A549 (cell line): ENCODE measurements at regions not wholly inside any gene's neighbourhood (a gene's known extent, or its start where the extent isn't known, plus 50 kb on each side); places are given as distances from the start of the nearest gene placed in this dataset.

Experiments
- ATAC-seq, 2 experiments: fragments of 200-7000 bp in 1 of 2; fragments of >200 bp in 1 of 2; cut with Nextera tagmentation in 1 of 2; cut with Tn5 transposase in 1 of 2; 3 replicates each; pipeline versions ENCODE4 v1.8.0 to v1.9.1; 2018 to 2020; ENCODE audit warnings: mild to moderate bottlenecking in 1 of 2, moderate library complexity in 1 of 2
- CTCF ChIA-PET: fragments of 300-600 bp; sonication (Branson Sonifier 250); formaldehyde crosslinking; extraction: SDS; loops from one replicate; lab custom pipeline; 2021; ENCODE audit warnings: antibody characterized with exemption, inconsistent platforms; lab: Yijun Ruan, JAX
- POLR2A ChIA-PET: fragments of 350-600 bp; formaldehyde crosslinking; extraction: SDS; loops from one replicate; lab custom pipeline; 2021; ENCODE audit warnings: antibody characterized with exemption, inconsistent platforms; lab: Yijun Ruan, JAX
- DNase-seq, 2 experiments: peaks; one replicate each; pipeline versions ENCODE4 v3.0.0 to v3.0.0-alpha.2; 2011 to 2016; ENCODE audit warnings: low read depth in 1 of 2, low spot score in 1 of 2
- FAIRE-seq: peaks from 2 replicates; lab custom pipeline; 2011; peaks lifted over from hg19 to GRCh38; lab: Jason Lieb, UNC
- H3K27ac ChIP-seq, 2 experiments: fragments of >200 bp; sonication (Bioruptor Twin); formaldehyde crosslinking; 3 replicates each; pipeline ENCODE4 v1.5.1; 2016 to 2017
- H3K4me1 ChIP-seq: fragments of >200 bp; sonication (Bioruptor Twin); formaldehyde crosslinking; 3 replicates; pipeline ENCODE4 v1.6.1; 2016
- H3K4me2 ChIP-seq: fragments of >200 bp; sonication (Bioruptor Twin); formaldehyde crosslinking; 3 replicates; pipeline ENCODE4 v1.6.1; 2016
- H3K4me3 ChIP-seq: fragments of >200 bp; sonication (Bioruptor Twin); formaldehyde crosslinking; 3 replicates; pipeline ENCODE4 v1.5.1; 2016
- H3K9me3 ChIP-seq: fragments of >200 bp; sonication (Bioruptor Twin); formaldehyde crosslinking; 3 replicates; pipeline ENCODE4 v1.6.1; 2016
- ATOH8 ChIP-seq: fragments of 250-450 bp; sonication (Bioruptor Pico); IDR thresholded peaks from 2 replicates; pipeline ENCODE4 v1.5.0; 2020; ENCODE audit warnings: low read depth, mild to moderate bottlenecking, moderate library complexity
- CBX2 ChIP-seq: fragments of 200-600 bp; sonication (generic); IDR thresholded peaks from 2 replicates; pipeline ENCODE4 v1.6.1; 2016; ENCODE audit warnings: low read depth, mild to moderate bottlenecking, borderline replicate concordance
- CEBPB ChIP-seq, 2 experiments: fragments of >200 bp in 1 of 2; sonication (Bioruptor Twin) in 1 of 2; formaldehyde crosslinking in 1 of 2; IDR thresholded peaks; 2 replicates each; pipeline ENCODE4 v1.6.1; 2012 to 2016
- CHD4 ChIP-seq: fragments of 200-600 bp; sonication (generic); IDR thresholded peaks from 2 replicates; pipeline ENCODE4 v1.6.1; 2016; ENCODE audit warnings: antibody characterized with exemption, mild to moderate bottlenecking, borderline replicate concordance
- FOXS1 ChIP-seq: fragments of 250-450 bp; sonication (Bioruptor Pico); IDR thresholded peaks from 2 replicates; pipeline ENCODE4 v1.5.0; 2020; ENCODE audit warnings: mild to moderate bottlenecking, moderate library complexity
- GATA3 ChIP-seq: IDR thresholded peaks from 2 replicates; pipeline ENCODE4 v1.6.1; 2012; ENCODE audit warnings: borderline replicate concordance
- HES2 ChIP-seq: fragments of >200 bp; sonication (Bioruptor Twin); formaldehyde crosslinking; IDR thresholded peaks from 2 replicates; pipeline ENCODE4 v1.6.1; 2016
- HMGXB4 ChIP-seq: fragments of 250-450 bp; sonication (Bioruptor Pico); IDR thresholded peaks from 2 replicates; pipeline ENCODE4 v1.5.0; 2021; ENCODE audit warnings: mild to moderate bottlenecking, moderate library complexity, borderline replicate concordance
- JUN ChIP-seq, 2 experiments: fragments of >200 bp; sonication (Bioruptor Twin); formaldehyde crosslinking; IDR thresholded peaks; 2 replicates in 1 of 2; 3 replicates in 1 of 2; pipeline ENCODE4 v1.6.1; 2016 to 2017
- JUNB ChIP-seq: fragments of >200 bp; sonication (Bioruptor Twin); formaldehyde crosslinking; IDR thresholded peaks from 2 replicates; pipeline ENCODE4 v1.6.1; 2016
- MAFK ChIP-seq: fragments of 450-650 bp; IDR thresholded peaks from 2 replicates; pipeline ENCODE4 v1.6.1; 2014; ENCODE audit not compliant: partially characterized antibody
- MYC ChIP-seq: IDR thresholded peaks from 2 replicates; pipeline ENCODE4 v1.6.1; 2012; ENCODE audit warnings: mild to moderate bottlenecking, inconsistent platforms, low read length, improper control_type of control experiment, borderline replicate concordance
- NFE2L2 ChIP-seq: fragments of 150-350 bp; conservative IDR thresholded peaks from 2 replicates; pipeline ENCODE4 v1.6.1; 2014; ENCODE audit warnings: low read length
- POLR2A ChIP-seq: IDR thresholded peaks from 2 replicates; pipeline ENCODE4 v1.6.1; 2012; ENCODE audit warnings: mild to moderate bottlenecking, low read length
- POLR2AphosphoS2 ChIP-seq: conservative IDR thresholded peaks from 2 replicates; pipeline ENCODE4 v1.6.1; 2012; ENCODE audit warnings: low read length, improper control_type of control experiment, inconsistent platforms
- RARB ChIP-seq: fragments of 250-450 bp; sonication (Bioruptor Pico); IDR thresholded peaks from 2 replicates; pipeline ENCODE4 v1.8.0; 2021; ENCODE audit warnings: mild to moderate bottlenecking, moderate library complexity
- RCOR1 ChIP-seq: fragments of 150-350 bp; IDR thresholded peaks from 2 replicates; pipeline ENCODE4 v1.6.1; 2014; ENCODE audit warnings: antibody characterized with exemption, low read length, low read depth
- TFCP2L1 ChIP-seq: fragments of 250-450 bp; sonication (Bioruptor Pico); IDR thresholded peaks from 2 replicates; pipeline ENCODE4 v1.5.0; 2021; ENCODE audit warnings: mild to moderate bottlenecking
- USF2 ChIP-seq: fragments of 450-650 bp; IDR thresholded peaks from 2 replicates; pipeline ENCODE4 v1.6.1; 2014; ENCODE audit warnings: antibody characterized with exemption
- ZC3H11A ChIP-seq: fragments of 450-650 bp; IDR thresholded peaks from 2 replicates; pipeline ENCODE4 v1.6.1; 2014; ENCODE audit warnings: antibody characterized with exemption, mild to moderate bottlenecking
- ZNF302 ChIP-seq: fragments of 250-450 bp; sonication (Bioruptor Pico); IDR thresholded peaks from 2 replicates; pipeline ENCODE4 v1.9.0; 2021; ENCODE audit warnings: inconsistent platforms, mild to moderate bottlenecking, moderate library complexity
- ZSCAN20 ChIP-seq: fragments of 250-450 bp; sonication (Bioruptor Pico); IDR thresholded peaks from 2 replicates; pipeline ENCODE4 v1.8.0; 2022; ENCODE audit warnings: mild to moderate bottlenecking, moderate library complexity
- WGBS: methylation state at CpG from one replicate; pipeline ENCODE4 v1.1.6; 2017; ENCODE audit errors: missing lambda C conversion rate; 5-methylcytosine and 5-hydroxymethylcytosine counted together
- TF ChIP-seq, protein P1 (sequence below): fragments of 200-600 bp; sonication (generic); IDR thresholded peaks from 2 replicates; pipeline ENCODE4 v1.6.1; 2016; ENCODE audit warnings: antibody characterized with exemption, mild to moderate bottlenecking, moderate library complexity
- TF ChIP-seq, protein P2 (sequence below): IDR thresholded peaks from 2 replicates; pipeline ENCODE4 v1.6.1; 2012
- TF ChIP-seq, protein P3 (sequence below): fragments of >200 bp; sonication (Bioruptor Twin); formaldehyde crosslinking; IDR thresholded peaks from 3 replicates; pipeline ENCODE4 v1.6.1; 2016

- H3K27ac ChIP-seq, result no peak overlapping the region
- no peak for TF ChIP-seq JUNB
- TF ChIP-seq RCOR1, result no peak
- TF ChIP-seq NFE2L2, result no peak
- no peak for TF ChIP-seq ATOH8 (CRISPR knock-in tag)
- TF ChIP-seq, protein P1, sequence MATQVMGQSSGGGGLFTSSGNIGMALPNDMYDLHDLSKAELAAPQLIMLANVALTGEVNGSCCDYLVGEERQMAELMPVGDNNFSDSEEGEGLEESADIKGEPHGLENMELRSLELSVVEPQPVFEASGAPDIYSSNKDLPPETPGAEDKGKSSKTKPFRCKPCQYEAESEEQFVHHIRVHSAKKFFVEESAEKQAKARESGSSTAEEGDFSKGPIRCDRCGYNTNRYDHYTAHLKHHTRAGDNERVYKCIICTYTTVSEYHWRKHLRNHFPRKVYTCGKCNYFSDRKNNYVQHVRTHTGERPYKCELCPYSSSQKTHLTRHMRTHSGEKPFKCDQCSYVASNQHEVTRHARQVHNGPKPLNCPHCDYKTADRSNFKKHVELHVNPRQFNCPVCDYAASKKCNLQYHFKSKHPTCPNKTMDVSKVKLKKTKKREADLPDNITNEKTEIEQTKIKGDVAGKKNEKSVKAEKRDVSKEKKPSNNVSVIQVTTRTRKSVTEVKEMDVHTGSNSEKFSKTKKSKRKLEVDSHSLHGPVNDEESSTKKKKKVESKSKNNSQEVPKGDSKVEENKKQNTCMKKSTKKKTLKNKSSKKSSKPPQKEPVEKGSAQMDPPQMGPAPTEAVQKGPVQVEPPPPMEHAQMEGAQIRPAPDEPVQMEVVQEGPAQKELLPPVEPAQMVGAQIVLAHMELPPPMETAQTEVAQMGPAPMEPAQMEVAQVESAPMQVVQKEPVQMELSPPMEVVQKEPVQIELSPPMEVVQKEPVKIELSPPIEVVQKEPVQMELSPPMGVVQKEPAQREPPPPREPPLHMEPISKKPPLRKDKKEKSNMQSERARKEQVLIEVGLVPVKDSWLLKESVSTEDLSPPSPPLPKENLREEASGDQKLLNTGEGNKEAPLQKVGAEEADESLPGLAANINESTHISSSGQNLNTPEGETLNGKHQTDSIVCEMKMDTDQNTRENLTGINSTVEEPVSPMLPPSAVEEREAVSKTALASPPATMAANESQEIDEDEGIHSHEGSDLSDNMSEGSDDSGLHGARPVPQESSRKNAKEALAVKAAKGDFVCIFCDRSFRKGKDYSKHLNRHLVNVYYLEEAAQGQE, result no peak
- TF ChIP-seq, protein P2, sequence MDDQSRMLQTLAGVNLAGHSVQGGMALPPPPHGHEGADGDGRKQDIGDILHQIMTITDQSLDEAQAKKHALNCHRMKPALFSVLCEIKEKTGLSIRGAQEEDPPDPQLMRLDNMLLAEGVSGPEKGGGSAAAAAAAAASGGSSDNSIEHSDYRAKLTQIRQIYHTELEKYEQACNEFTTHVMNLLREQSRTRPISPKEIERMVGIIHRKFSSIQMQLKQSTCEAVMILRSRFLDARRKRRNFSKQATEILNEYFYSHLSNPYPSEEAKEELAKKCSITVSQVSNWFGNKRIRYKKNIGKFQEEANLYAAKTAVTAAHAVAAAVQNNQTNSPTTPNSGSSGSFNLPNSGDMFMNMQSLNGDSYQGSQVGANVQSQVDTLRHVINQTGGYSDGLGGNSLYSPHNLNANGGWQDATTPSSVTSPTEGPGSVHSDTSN, result no peak
- TF ChIP-seq HMGXB4 (CRISPR knock-in tag), result no peak
- TF ChIP-seq, protein P3, sequence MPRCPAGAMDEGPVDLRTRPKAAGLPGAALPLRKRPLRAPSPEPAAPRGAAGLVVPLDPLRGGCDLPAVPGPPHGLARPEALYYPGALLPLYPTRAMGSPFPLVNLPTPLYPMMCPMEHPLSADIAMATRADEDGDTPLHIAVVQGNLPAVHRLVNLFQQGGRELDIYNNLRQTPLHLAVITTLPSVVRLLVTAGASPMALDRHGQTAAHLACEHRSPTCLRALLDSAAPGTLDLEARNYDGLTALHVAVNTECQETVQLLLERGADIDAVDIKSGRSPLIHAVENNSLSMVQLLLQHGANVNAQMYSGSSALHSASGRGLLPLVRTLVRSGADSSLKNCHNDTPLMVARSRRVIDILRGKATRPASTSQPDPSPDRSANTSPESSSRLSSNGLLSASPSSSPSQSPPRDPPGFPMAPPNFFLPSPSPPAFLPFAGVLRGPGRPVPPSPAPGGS, result no peak
- TF ChIP-seq GATA3, result no peak
- no peaks in the 10 kb centered on the region for H3K4me1 ChIP-seq
- POLR2A ChIA-PET, result no interaction called here
- ATAC-seq, result no peak
- no peak for DNase-seq
- CTCF ChIA-PET, result interaction anchor here (2.1 kb wide), 1 partner anchor 255 kb away, joined by 4 read pairs; no protein-coding TSS in a partner anchor
- no peaks in the 10 kb centered on the region for H3K9me3 ChIP-seq
- H3K4me3 ChIP-seq, result no peak overlapping the region
- no peak for FAIRE-seq
- WGBS, result 71% methylated on average over 7 of the region's 7 CpGs
- no peak overlapping the region for H3K4me2 ChIP-seq
Observed at GRCh38 chr2:120599072-120599471, 136.6 kb upstream of the GLI2 start.

- 41% methylated on average over 7 of the region's 7 CpGs for WGBS
- ChIA-PET CTCF (interaction anchor here (2.1 kb wide), 1 partner anchor 256 kb away, joined by 4 read pairs; no protein-coding TSS in a partner anchor), POLR2A (no interaction called here)
- FAIRE-seq, result no peak
- Histone ChIP-seq H3K4me1 (no peaks in the 10 kb centered on the region), H3K27ac (no peak overlapping the region), H3K4me3 (no peak overlapping the region), H3K4me2 (no peak overlapping the region), H3K9me3 (no peaks in the 10 kb centered on the region)
- no peak for DNase-seq
- no peak for ATAC-seq
- TF ChIP-seq USF2 (no peak), TFCP2L1 (no peak), ZNF302 (CRISPR knock-in tag) (no peak), CHD4 (no peak), MYC (no peak), CBX2 (no peak), ZC3H11A (no peak), POLR2AphosphoS2 (no peak), MAFK (no peak), ZSCAN20 (no peak), POLR2A (no peak), RARB (CRISPR knock-in tag) (no peak), JUN (IDR thresholded peaks at IDR 0.05) (no peak), FOXS1 (no peak), HES2 (no peak), RCOR1 (no peak), HMGXB4 (CRISPR knock-in tag) (no peak), CEBPB (IDR thresholded peaks at IDR 0.05) (no peak)
Observed at GRCh38 chr2:120599656-120600055, 136.0 kb upstream of the GLI2 start.
